C4-2B (cell line): ENCODE measurements at regions not wholly inside any gene's neighbourhood (a gene's known extent, or its start where the extent isn't known, plus 50 kb on each side); places are given as distances from the start of the nearest gene placed in this dataset.

ENCODE experiments used
- ZFX ChIP-seq: fragments of 450-650 bp; IDR thresholded peaks from 2 replicates; pipeline ENCODE4 v1.6.1; 2017
- TF ChIP-seq, protein P1 (sequence below): fragments of 450-650 bp; conservative IDR thresholded peaks from 2 replicates; pipeline ENCODE4 v1.5.1; 2017; ENCODE audit warnings: mild to moderate bottlenecking

DNA sequence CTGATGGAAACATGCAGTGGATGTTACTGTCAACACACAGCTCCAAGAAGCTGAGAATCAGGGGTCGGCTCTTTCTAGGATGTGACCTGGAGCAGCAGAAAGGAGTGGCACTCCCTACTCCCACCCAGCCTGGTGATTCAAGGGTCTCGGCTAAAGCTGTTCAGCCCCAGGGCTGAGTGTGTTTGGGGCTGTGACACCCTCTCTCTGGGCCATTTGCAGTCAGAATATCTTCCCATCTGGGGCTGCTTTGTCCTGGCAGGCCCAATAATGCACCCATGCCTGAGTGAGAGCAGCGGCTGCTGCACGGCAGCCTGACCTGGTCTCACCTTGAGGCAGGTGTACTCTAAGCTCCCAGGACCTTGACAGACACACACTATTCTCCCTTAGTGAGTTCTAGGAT, 52.5 kb upstream of the AJAP1 start:
- TF ChIP-seq, protein P1, sequence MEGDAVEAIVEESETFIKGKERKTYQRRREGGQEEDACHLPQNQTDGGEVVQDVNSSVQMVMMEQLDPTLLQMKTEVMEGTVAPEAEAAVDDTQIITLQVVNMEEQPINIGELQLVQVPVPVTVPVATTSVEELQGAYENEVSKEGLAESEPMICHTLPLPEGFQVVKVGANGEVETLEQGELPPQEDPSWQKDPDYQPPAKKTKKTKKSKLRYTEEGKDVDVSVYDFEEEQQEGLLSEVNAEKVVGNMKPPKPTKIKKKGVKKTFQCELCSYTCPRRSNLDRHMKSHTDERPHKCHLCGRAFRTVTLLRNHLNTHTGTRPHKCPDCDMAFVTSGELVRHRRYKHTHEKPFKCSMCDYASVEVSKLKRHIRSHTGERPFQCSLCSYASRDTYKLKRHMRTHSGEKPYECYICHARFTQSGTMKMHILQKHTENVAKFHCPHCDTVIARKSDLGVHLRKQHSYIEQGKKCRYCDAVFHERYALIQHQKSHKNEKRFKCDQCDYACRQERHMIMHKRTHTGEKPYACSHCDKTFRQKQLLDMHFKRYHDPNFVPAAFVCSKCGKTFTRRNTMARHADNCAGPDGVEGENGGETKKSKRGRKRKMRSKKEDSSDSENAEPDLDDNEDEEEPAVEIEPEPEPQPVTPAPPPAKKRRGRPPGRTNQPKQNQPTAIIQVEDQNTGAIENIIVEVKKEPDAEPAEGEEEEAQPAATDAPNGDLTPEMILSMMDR, result no peak
- no peak for TF ChIP-seq ZFX
